ENCODE measurements at regions not wholly inside any gene's neighbourhood (a gene's known extent, or its start where the extent isn't known, plus 50 kb on each side); places are given as distances from the start of the nearest gene placed in this dataset.
"Not testable (repeated sequence)": the region's sequence is repeated elsewhere in the genome, so short reads cannot be mapped to it uniquely, and the experiment has no call there.

- no peak overlapping the region for H3K23ac ChIP-seq (ENCODE audit: insufficient read length, low read depth, low read length)
- H3K79me1 ChIP-seq (ENCODE audit: insufficient read depth, low read depth, low read length, poor library complexity, severe bottlenecking), result no peaks in the 10 kb centered on the region
- H4K5ac ChIP-seq (ENCODE audit: insufficient read length, low read depth, low read length), result no peak overlapping the region
- TF ChIP-seq CTCF (conservative IDR thresholded peaks at IDR 0.05), result no peak
- no peak for DNase-seq
- H3K4me3 Mint-ChIP-seq, result no peak overlapping the region
- no peaks in the 10 kb centered on the region for H3K36me3 Mint-ChIP-seq (ENCODE audit: insufficient read depth in 1 of 3, low read depth in 3 of 3)
- H3K4ac ChIP-seq (ENCODE audit: low read depth, low read length), result no peak overlapping the region
- no peak overlapping the region for H4K8ac ChIP-seq (replicated peaks; ENCODE audit: insufficient read length, low read depth, low read length)
- H2BK5ac ChIP-seq (ENCODE audit: insufficient read length, low read length), result no peak overlapping the region
- H3K4me1 ChIP-seq (ENCODE audit: insufficient read depth, low read length), result no peaks in the 10 kb centered on the region
- H3T11ph ChIP-seq (ENCODE audit: low read length), result no peak overlapping the region
- H3K9ac ChIP-seq (ENCODE audit: extremely low read depth, insufficient read length, low read length), result no peak overlapping the region
- no peaks in the 10 kb centered on the region for H3K9me3 ChIP-seq (ENCODE audit: control insufficient read depth, low read depth, low read length)
- no peak overlapping the region for H3K14ac ChIP-seq (ENCODE audit: insufficient read depth, low read length)
- WGBS (ENCODE audit: extremely low coverage, insufficient read length, low lambda C conversion rate), result no CpG with 5 or more reads among the region's 2 CpGs
- H4K20me1 ChIP-seq (ENCODE audit: control insufficient read depth, insufficient read depth, insufficient read length), result no peaks in the 10 kb centered on the region
- H3K56ac ChIP-seq (ENCODE audit: insufficient read length, low read depth, low read length), result no peak overlapping the region
- H3K27ac ChIP-seq (ENCODE audit: insufficient read length, low read depth, low read length), result no peak overlapping the region
- H3K4me1 Mint-ChIP-seq, result peaks cover 5 to 6% of the 10 kb centered on the region in 2 experiments; a peak in 3 of 4 replicates
- H3K9me3 Mint-ChIP-seq, result no peaks in the 10 kb centered on the region
- no peak overlapping the region for H2AK5ac ChIP-seq (ENCODE audit: insufficient read length, low read length)
- H3K18ac ChIP-seq (ENCODE audit: insufficient read length, low read depth, low read length), result no peak overlapping the region
- no peak overlapping the region for H2BK15ac ChIP-seq (ENCODE audit: low read depth, low read length)
- H2AFZ ChIP-seq (ENCODE audit: low read length), result no peak overlapping the region
- H3K27me3 Mint-ChIP-seq (ENCODE audit: low read depth), result peaks cover 2% of the 10 kb centered on the region; the same call in 1 of the 2 replicates
- H2BK120ac ChIP-seq (ENCODE audit: low read depth, low read length, poor library complexity, severe bottlenecking), result no peak overlapping the region
- no peaks in the 10 kb centered on the region for H3K79me2 ChIP-seq (ENCODE audit: insufficient read depth, low read length)
- no peaks in the 10 kb centered on the region for H3K27me3 ChIP-seq (ENCODE audit: insufficient read depth, low read length)
- H4K91ac ChIP-seq (ENCODE audit: insufficient read length, low read depth, low read length), result no peak overlapping the region
- H3K27ac Mint-ChIP-seq, result no peak overlapping the region
- H3K23me2 ChIP-seq (ENCODE audit: insufficient read length, low read depth, low read length, poor library complexity, severe bottlenecking), result no peaks in the 10 kb centered on the region
- no peak overlapping the region for H2BK20ac ChIP-seq (ENCODE audit: low read depth, low read length, poor library complexity, severe bottlenecking)
- H3K4me2 ChIP-seq (ENCODE audit: insufficient read depth, insufficient read length, low read length), result no peak overlapping the region
- no peak overlapping the region for H2BK12ac ChIP-seq (ENCODE audit: insufficient read length, low read depth, low read length)
Observed at GRCh38 chr5:116727248-116727647, 152.6 kb upstream of the SEMA6A start.

- not testable (repeated sequence) for H3K14ac ChIP-seq (ENCODE audit: insufficient read depth, low read length); H3K23ac ChIP-seq (ENCODE audit: insufficient read length, low read depth, low read length); H3K27ac Mint-ChIP-seq; H2BK20ac ChIP-seq (ENCODE audit: low read depth, low read length, poor library complexity, severe bottlenecking); H3K4ac ChIP-seq (ENCODE audit: low read depth, low read length); H3K56ac ChIP-seq (ENCODE audit: insufficient read length, low read depth, low read length); H4K91ac ChIP-seq (ENCODE audit: insufficient read length, low read depth, low read length); H2BK120ac ChIP-seq (ENCODE audit: low read depth, low read length, poor library complexity, severe bottlenecking); H3K9ac ChIP-seq (ENCODE audit: extremely low read depth, insufficient read length, low read length); H2BK12ac ChIP-seq (ENCODE audit: insufficient read length, low read depth, low read length); H4K5ac ChIP-seq (ENCODE audit: insufficient read length, low read depth, low read length); H2BK15ac ChIP-seq (ENCODE audit: low read depth, low read length); H3K9me3 ChIP-seq (ENCODE audit: control insufficient read depth, low read depth, low read length); H2AFZ ChIP-seq (ENCODE audit: low read length); H3K79me2 ChIP-seq (ENCODE audit: insufficient read depth, low read length); H3K4me2 ChIP-seq (ENCODE audit: insufficient read depth, insufficient read length, low read length); H3K23me2 ChIP-seq (ENCODE audit: insufficient read length, low read depth, low read length, poor library complexity, severe bottlenecking); H3K27me3 ChIP-seq (ENCODE audit: insufficient read depth, low read length); H3K9me3 Mint-ChIP-seq; H3K4me1 ChIP-seq (ENCODE audit: insufficient read depth, low read length); H4K8ac ChIP-seq (replicated peaks; ENCODE audit: insufficient read length, low read depth, low read length); H3K27me3 Mint-ChIP-seq (ENCODE audit: low read depth); H3K4me3 Mint-ChIP-seq; H3K27ac ChIP-seq (ENCODE audit: insufficient read length, low read depth, low read length); H2AK5ac ChIP-seq (ENCODE audit: insufficient read length, low read length); H3K36me3 Mint-ChIP-seq (ENCODE audit: insufficient read depth in 1 of 3, low read depth in 3 of 3); DNase-seq; H2BK5ac ChIP-seq (ENCODE audit: insufficient read length, low read length); H4K20me1 ChIP-seq (ENCODE audit: control insufficient read depth, insufficient read depth, insufficient read length); H3K18ac ChIP-seq (ENCODE audit: insufficient read length, low read depth, low read length); H3T11ph ChIP-seq (ENCODE audit: low read length); H3K79me1 ChIP-seq (ENCODE audit: insufficient read depth, low read depth, low read length, poor library complexity, severe bottlenecking)
- WGBS (ENCODE audit: extremely low coverage, insufficient read length, low lambda C conversion rate), result no CpG with 5 or more reads among the region's 2 CpGs
- peaks cover 8 to 10% of the 10 kb centered on the region in 2 experiments for H3K4me1 Mint-ChIP-seq
Observed at GRCh38 chr5:116726180-116726579, 151.6 kb upstream of the SEMA6A start.
